T-helper 1 cell treated with Interleukin-12 subunit alpha and Interleukin-12 subunit beta and Interleukin-4 antibody, amounts not matched to agents 30 ng/mL and 1 ng/mL, for 36 hours (primary cell): ENCODE measurements at regions not wholly inside any gene's neighbourhood (a gene's known extent, or its start where the extent isn't known, plus 50 kb on each side); places are given as distances from the start of the nearest gene placed in this dataset.
"Not testable (repeated sequence)": the region's sequence is repeated elsewhere in the genome, so short reads cannot be mapped to it uniquely, and the experiment has no call there.

ENCODE experiments used
- intact Hi-C: fragments of 100-400 bp; cut with micrococcal nuclease; formaldehyde crosslinking; loops from one replicate; pipeline ENCODE4 v1.15.1; 2024

DNA sequence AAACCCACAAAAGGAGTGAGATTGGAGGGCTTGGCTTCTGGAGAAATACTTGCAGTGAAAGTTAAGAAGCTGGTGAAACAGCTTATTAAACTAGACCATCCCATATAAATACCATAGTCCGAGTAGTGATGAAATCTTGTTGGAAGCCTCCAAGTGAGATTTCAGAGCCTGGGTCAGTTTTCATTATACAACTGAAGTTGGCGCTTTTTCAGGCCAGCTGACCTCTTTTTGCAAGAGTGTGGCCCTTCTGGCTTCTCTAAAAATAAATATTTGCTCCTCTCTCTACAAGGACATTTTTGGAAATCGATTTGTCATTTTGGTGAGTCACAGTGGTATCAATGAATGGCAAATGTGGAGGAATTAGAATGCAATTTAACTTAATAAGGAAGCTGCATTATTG lies 51.2 kb upstream of the THRB start:
- intact Hi-C loops, result no loop called here

DNA sequence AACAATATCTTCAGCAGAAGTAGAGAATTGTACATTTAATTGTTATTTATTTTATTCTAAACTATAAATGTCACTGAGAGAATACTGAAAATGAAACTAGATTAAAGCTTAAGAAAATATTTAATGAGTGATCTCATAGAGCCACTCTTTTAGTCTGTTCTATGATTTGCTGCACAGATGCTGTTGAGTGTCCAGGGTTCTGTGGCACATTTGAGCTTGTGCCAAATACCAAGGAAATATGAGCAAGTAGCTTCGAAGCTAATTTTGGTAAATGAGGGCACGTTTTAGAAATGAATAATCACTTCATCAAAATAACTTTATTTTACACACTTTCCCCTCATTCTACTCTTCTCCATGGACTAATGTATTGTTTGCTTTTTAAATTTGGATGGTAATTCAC lies 53.6 kb upstream of the THRB start:
- intact Hi-C loops, result no loop called here

DNA sequence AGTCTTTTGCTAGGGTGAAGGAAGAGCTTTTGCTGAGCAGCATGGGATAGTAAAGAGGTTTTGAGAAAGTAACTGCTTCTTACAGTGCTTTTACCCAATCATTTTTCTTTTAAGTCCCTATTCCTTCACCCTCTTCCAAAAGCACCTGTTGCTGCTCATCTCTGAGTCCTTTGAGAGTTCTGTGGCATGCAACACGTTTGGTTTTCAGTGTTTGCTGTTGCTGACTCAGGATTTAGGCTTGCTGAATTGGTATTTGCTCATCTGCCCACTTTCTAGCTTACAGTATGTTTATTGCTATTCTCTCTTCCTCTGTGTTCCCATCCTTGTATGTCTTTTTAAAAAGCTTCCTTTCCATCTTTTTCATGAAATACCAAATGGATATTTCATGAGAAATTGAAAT lies 55.9 kb upstream of the THRB start:
- intact Hi-C loops, result no loop called here

DNA sequence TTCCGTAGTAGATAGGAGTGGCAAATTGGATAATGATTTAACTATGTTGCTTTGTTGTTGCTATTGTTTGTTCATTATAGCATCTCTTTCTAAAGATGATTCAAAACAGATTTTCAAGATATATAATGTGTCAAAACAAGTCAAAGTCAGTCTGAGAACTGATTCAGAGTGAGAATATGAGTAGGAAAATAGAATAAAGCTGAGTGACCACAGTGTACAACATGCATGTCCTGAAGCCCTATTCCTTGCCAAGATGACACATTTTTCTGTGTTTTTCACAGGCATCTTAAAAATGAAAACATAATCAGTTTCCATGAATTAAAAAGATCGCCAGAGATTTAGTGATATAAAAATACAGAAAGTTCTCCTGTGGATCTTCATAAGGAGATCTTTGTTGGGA lies 57.0 kb upstream of the THRB start:
- intact Hi-C loops, result no loop called here

DNA sequence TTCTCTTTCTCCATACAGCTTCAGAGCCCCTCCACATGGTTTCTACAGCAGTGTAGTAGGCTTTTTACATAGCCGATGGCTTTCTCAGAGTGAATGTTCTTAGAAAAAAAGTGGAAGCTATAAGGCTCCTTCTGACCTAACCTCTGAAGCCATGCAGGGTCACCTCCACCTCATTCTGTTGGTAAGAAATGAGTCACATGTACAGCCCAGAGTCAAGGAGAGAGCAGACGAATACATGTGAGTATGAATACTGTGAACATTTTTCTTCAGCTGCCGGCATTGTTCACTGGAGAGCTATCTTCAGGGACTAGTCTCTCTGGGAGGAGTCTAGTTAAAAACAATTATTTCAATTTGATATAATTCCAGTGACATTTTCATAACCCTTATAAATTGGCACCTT lies 68.2 kb upstream of the THRB start:
- intact Hi-C loops, result no loop called here

DNA sequence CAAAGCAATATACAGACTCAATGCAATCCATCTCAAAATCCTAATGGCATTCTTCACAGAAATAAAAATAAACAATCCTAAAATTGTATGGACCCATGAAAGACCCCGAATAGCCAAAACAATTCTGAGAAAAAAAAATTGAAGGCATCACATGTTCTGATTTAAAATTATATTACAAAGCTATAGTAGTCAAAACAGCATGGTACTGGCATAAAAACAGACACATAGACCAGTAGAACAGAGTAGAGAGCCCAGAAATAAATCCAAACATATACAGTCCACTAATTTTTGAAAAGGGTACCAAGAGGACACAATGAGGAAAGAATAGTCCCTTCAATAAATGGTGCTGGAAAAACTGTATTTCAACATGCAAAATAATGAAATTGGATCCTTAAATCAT lies 70.4 kb upstream of the THRB start:
- intact Hi-C loops, result no loop called here

DNA sequence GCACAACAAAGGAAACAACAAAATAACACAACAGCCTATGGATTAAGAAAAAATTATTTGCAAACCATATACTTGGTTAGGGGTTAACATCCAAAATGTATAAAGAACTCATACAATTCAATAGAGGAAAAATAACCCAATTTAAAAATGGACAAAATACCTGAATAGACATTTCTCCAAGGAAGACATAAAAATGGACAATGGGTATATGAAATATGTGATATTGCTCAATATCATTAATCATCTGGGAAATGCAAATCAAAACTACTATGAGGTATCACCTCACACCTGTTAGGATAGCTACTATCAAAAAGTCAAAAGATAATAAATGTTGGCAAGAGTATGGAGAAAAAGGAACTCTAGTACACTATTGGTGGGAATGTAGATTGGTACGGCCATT lies 71.0 kb upstream of the THRB start:
- intact Hi-C loops, result no loop called here

DNA sequence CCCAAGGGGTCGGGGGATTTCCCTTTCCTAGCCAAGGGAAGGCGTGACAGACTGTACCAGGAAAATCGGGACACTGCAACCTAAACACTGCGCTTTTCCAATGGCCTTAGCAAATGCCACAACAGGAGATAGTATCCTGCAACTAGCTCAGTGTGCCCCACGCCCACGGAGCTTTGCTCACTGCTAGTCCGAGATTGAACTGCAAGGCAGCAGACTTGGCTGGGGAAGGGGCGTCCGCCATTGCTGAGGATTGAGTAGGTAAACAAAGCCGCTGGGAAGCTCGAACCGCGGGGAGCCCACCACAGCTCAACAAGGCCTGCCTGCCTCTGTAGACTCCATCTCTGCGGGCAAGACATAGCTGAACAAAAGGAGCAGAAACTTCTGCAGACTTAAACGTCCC lies 72.3 kb upstream of the THRB start:
- intact Hi-C loops, result no loop called here

DNA sequence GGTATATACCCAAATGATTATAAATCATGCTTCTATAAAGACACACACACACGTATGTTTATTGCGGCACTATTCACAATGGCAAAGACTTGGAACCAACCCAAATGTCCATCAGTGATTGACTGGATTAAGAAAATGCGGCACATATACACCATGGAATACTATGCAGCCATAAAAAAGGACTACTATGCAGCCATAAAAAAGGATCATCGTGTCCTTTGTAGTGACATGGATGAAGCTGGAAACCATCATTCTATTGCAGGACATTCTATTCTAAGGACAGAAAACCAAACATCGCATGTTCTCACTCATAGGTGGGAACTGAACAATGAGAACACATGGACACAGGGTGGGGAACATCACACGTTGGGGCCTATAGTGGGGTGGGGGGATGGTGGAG lies 77.8 kb upstream of the THRB start:
- intact Hi-C loops, result not testable (repeated sequence)

DNA sequence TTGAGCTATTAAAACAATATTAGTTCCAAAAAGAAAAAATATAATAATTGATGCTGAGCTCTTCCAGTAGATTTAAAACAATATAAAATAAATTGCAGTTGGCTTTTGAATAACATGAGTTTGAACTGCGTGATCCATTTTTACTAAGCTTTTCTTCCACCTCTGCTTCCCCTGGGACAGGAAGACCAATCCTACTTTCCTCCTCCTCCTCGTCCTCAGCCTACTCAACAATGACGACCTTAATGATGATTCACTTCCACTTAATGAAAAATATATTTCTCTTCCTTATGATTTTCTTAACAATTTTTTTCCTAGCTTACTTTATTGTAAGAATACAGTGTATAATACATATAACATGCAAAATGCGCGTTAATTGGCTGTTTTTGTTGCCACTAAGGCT lies 78.9 kb upstream of the THRB start:
- intact Hi-C loops, result no loop called here

DNA sequence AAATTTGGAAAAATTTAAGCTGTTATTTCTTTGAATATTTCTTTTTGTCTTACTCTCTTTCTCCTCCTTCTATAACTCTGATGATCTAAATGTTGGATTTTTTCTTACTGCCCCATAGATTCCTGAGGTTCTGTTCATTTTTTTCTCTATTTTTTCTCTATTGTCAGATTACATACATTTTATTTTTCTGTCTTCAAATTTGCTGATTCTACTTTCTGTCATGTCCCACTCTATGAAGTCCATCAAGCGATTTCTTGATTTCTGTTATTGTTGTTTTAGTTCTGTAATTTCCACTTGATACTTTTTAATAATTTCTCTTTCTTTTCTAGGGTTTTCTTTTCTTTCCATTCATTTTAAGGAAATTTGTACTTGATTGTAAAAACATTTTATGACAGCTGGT lies 83.7 kb upstream of the THRB start:
- intact Hi-C loops, result no loop called here

DNA sequence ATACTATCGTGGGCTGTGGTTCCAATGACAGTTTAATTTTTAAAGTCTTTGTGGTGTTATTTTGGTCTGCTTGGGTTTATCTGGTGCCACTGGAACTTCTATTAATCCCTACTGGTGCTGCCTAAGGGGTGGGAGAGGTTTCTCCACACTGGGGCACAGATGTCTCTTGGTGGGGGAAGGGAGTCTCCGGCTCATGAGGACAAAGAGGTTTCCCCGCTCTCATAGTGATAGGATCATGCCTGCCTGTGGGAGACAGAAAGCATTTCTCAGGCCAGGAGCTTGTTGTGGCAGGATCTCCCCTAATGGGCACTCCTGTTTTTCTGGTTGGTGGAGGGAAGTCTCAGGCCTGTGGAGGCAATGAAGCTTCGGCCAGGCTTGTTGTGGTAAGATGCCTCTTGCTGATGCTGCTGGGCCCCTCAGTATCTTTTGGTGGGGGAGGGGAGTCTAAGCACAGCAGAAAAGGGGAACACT lies 84.3 kb upstream of the THRB start:
- intact Hi-C loops, result no loop called here

DNA sequence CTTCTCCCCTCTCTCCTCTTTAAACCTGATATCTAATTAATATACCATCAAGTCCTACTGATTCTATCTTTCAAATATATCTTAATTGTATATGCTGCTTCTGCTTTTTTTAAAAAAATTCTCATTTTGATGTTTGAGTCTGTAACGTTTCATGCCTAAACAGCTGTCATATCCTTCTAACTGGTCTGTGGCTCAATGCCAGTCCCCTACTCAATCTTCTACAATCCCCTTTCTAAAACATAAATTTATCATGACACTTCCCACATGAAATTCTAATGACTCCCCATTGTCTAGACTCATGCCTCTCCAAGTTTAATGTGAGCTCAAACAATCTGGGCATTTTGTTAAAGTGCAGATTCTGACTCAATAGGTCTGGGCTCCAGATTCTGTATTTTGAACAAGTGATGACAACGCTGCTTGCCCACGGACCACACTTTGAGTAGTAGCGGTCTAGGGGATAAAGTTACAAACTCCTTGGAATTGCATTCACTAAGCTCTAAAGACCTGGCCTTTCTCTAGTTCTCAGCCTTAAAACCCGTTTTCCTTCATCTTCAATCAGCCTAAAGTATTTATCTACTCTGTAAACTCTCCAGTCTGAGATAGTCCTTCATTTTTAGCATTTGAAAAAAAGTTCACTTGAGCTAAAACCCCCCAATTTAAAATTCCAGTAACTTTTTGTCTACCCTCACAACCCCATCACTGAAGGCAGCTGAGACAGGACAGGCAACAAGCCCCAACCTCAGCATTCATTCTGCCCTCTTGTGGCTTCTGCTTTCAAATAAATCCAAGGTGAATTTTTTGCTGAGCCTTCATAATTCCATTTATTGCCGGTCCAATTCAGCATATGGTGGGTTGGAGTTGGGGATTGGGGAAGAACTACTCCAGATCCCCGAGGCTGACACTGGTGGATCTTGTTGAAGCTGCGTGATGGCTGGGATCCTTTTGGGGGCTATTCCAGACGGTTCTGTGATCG lies 88.1 kb upstream of the THRB start:
- intact Hi-C loops, result no loop called here

DNA sequence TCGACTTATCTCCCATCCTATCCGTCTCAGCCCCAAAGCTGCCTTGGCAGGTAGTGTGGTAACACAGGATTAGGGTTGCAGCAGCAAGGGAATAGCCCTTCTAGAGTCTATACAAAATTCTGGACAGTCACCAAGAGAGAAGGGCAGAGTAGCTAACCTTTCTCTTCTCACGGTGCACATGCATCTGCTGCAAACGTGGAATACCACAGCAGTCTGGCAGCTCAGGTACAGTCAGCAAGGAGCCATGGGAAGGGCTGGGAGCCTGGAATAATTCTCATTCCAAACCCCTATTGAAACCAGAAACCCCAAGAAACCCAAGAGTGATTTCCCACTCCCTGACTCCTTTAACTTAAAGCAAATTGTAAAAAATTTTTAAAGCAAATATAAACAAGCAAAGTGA lies 92.3 kb upstream of the THRB start:
- intact Hi-C loops, result no loop called here

DNA sequence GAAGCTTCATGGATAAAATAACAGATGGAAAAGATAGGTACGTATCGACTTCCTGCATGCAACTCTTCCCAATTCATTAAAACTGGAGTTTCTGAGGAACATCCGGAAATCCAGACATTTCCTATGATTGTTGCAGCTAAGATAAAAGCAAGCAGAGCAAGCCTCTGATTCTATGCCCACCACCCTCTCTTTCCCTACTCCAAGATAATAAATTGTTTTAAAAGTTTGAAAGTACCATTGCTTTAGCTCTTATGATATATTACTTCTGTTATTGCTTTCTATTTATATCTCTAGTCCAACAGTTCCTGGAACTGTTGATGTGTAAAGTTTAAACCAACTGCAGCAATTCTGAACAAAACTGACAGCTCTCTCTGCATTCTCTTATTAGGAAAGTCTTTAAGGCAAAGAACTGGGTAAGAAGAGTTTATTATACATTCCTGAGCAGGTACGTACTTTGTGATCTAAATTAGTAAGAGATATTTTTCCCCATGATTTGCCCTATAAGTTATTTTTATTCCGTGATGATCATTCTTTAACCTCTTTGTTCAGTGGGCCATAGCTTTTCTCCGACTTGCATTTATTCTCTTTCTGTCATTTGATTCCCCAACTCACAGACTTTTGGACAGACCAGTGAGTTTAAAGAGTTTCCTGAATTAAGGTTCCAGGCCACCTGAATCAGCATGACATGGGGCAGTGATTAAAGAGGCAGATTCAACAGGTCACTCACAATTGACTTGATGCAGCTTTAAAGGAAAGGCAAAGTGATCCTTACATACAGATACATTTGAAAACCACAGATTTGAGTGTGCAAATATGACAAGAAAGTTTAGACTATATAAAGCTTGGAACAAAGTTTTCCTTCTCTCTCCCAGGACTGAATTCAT lies 94.2 kb upstream of the THRB start:
- intact Hi-C loops, result no loop called here

DNA sequence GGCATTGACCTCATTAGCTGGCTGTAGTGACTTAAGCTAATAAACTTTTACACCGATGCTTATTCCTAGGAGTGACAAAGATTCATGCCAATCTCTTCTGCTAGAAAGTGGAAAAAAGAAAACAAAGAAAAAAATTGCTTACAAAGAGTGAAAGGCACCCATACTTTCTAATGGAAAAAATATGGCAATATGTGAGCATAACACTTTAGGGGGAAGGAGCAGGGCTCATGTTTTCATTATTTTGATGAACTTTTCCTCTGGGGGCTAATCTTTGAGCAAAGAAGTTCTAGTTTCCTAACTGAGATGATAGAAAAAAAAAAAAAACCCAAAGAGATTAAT lies 94.8 kb upstream of the THRB start:
- intact Hi-C loops, result no loop called here

DNA sequence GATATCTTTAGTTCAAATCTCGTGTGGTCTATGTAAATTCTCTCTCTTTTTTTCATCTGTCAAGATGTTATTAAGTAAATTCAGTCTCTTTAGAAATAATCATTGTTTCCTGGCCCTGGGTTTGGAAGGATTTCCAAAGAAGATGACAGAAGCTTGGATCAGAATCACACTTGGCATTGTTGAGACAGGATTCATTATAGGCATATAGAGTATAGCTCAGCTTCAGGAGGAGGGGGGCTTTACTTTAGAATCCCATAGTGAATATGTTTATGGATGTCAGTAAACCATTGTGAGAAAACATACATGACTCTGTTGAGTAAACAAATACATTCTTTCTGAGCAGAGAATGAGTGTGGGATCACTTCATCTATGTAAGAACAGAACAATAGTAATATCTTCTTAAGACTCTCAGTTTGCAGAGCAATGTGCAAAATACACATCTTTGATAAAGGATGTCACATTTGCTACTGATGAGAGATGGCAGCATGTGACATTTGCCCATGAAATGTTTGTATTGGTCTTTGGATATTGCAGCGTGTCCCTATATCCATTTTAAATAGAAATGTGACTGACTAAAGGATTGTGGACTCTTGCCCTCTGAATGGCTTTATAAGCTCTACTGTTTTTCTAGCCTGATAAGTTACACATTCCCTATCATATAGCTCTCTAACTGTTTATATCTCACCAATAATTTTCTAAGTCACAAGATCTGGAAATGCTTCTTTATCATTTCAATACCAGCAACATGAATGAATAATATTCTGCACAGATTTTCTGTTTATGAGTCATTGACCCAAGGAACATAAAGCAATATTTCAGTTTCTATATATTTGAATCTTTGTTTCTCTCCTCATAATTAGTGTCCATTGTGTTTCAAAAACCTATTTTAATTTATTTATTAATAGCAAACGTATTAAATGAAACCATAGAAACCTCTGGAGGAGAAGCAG lies 95.6 kb upstream of the THRB start:
- intact Hi-C loops, result no loop called here

DNA sequence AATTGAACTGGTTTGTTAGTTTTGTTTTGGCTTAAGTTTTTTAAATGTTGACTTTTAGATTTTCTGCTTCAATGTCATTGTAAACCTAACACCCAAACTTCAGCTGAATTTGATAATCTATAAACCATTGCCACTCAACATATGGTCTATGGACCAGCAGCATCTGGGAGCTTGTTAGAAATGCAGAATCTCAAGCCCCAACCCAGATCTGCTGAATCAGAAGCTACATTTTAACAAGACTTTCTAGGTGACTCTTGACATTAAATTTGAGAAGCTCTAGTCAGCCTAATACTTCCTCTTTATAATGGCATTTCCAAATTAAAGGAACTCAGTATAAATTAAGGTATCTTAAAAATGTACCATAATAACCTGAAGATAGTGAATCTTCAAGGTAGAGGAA lies 96.5 kb upstream of the THRB start:
- intact Hi-C loops, result no loop called here

DNA sequence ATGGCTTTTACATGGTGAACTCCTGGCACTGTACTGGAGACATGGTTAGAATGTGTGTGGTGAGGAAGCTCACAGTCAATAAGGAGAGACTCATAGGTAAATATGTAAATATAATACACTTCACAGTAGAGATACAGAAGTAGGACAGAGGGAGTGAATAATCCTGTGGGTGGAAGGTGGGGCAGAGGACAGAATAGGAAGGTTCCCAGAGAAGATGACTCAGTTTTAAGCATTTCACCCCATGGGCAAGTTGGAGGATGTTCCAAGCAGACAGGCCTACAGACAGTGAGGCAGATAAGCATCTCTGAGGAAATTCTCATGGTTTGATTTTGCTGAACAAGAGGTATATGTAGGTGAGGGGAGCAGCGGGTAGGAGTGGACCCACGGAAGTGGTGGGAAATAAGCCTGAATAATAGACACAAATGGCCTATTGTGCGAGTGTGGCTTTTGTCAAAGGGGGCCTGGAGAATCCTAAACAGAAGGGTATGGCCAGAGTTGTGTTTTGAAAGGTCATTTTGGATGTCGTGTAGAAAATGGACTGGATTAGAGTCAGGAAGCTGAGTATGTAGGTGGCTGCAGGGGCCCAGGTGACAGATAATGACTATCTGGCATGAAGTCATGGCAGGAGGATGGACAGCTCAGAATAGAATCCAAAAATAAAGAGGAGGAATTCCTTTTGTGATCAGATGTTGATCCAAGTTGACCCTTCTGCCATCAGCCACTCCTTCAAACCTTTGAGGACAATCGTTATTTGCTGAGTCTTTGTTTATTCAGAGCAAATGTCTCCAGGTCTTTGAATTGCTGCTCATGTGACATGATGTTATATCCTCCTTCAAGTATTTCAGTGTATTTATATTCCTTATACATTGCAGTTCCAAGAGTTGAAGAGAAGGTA lies 97.3 kb upstream of the THRB start:
- intact Hi-C loops, result no loop called here

DNA sequence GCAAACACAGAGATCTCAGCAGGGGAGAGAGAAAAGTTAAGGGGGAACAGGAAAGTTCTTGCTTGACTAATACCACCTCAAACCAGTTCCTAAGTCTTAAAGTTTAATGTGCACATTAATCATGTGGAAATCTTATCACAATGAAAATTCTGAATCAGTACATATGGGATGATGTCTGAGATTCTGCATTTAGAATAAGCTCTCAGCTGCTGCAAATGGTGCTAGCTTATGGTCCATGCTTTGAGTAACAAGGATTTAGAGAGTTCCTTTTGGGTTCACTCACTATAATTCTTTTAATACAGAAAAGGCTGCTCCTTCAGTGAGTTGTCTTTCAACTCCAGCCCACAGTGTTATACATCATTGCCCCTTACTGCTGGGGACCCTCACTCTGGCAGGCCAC lies 99.5 kb upstream of the THRB start:
- intact Hi-C loops, result no loop called here
